Ovary (tissue), 7 donors: ENCODE measurements at regions not wholly inside any gene's neighbourhood (a gene's known extent, or its start where the extent isn't known, plus 50 kb on each side); places are given as distances from the start of the nearest gene placed in this dataset.
"Not testable (repeated sequence)": the region's sequence is repeated elsewhere in the genome, so short reads cannot be mapped to it uniquely, and the experiment has no call there.

Source experiments
- DNase-seq, 5 donors: peaks; one replicate each; pipeline ENCODE4 v3.0.0-alpha.2; 2019 to 2020
- H3K27ac ChIP-seq, 2 donors: fragments of 200-600 bp; one replicate each; pipeline versions ENCODE4 v1.5.1 to v1.8.0; 2019 to 2022
- H3K27me3 ChIP-seq: fragments of 200-600 bp; one replicate; pipeline ENCODE4 v1.8.0; 2022
- H3K36me3 ChIP-seq: fragments of 200-600 bp; sonication (generic); one replicate; pipeline ENCODE4 v1.5.1; 2019
- H3K4me1 ChIP-seq: one replicate; pipeline ENCODE4 v1.8.1; 2013; ENCODE audit warnings: mild to moderate bottlenecking, moderate library complexity; ENCODE audit not compliant: insufficient read depth
- H3K4me3 ChIP-seq: fragments of 200-600 bp; sonication (generic); one replicate; pipeline ENCODE4 v1.5.1; 2017
- H3K9me3 ChIP-seq, 2 donors: fragments of 200-600 bp in 1 of 2; sonication (generic) in 1 of 2; one replicate each; pipeline versions ENCODE4 v1.5.1 to v1.8.1; 2013 to 2019; ENCODE audit warnings: mild to moderate bottlenecking in 1 of 2, moderate library complexity in 1 of 2
- CTCF ChIP-seq, 3 donors: fragments of 450-650 bp in 2 of 3; fragments of 200-600 bp in 1 of 3; IDR thresholded peaks; one replicate each; pipeline versions ENCODE4 v1.5.1 to v1.8.0; 2016 to 2022; ENCODE audit warnings: antibody characterized with exemption in 3 of 3, mild to moderate bottlenecking in 1 of 3
- EP300 ChIP-seq: sonication (generic); formaldehyde crosslinking; IDR thresholded peaks from one replicate; pipeline ENCODE4 v1.6.1; 2017; ENCODE audit warnings: antibody characterized with exemption
- POLR2A ChIP-seq: fragments of 450-650 bp; IDR thresholded peaks from one replicate; pipeline ENCODE4 v1.6.1; 2017; ENCODE audit warnings: antibody characterized with exemption, mild to moderate bottlenecking, moderate library complexity
- WGBS, 3 donors: extraction: QIAGEN DNeasy Blood & Tissue Kit in 1 of 3; methylation state at CpG; one replicate each; pipeline versions ENCODE4 v1.1.5 to v1.1.7; 2013 to 2017; 5-methylcytosine and 5-hydroxymethylcytosine counted together
- intact Hi-C, 4 donors: fragments of 100-400 bp; cut with DNase I; formaldehyde crosslinking; loops; one replicate each; pipeline versions ENCODE4 v1.11.0 to v1.15.1; 2022 to 2023
- donor health status: DM: no; HTN: no; CAD: no; lungs with moderate emphysema.
- donor health status: DM: no; HTN: no; CAD: no.
- donor health status: Bipolar disorder and iron deficiency.
- donor health status: DM: no; HTN: no; CAD: no.
- donor health status: DM: yes; HTN: yes; CAD: no.

- Histone ChIP-seq H3K27ac (no peak overlapping the region), H3K36me3 (no peaks in the 10 kb centered on the region), H3K4me1 (no peaks in the 10 kb centered on the region), H3K27me3 (no peaks in the 10 kb centered on the region), H3K9me3 (no peaks in the 10 kb centered on the region), H3K4me3 (no peak overlapping the region)
- no peak for TF ChIP-seq EP300
- TF ChIP-seq POLR2A, result no peak
- TF ChIP-seq CTCF (IDR thresholded peaks at IDR 0.05), result no peak
- WGBS, 3 donors, result 56 to 80% (median 57%) methylated on average over 3 of the region's 3 CpGs
- intact Hi-C loops, result no loop called here
- DNase-seq, result no peak
Measured at GRCh38 chr20:30630761-30631160, 626.7 kb upstream of the DEFB115 start.

GRCh38 chr20:30631261-30631789 lies 626.1 kb upstream of the DEFB115 start:
- intact Hi-C loops, H3K36me3 ChIP-seq, H3K27me3 ChIP-seq, H3K27ac ChIP-seq, H3K4me3 ChIP-seq, H3K9me3 ChIP-seq, H3K4me1 ChIP-seq, DNase-seq: not testable (repeated sequence)
- WGBS, 3 donors, result 38 to 57% (median 53%) methylated on average over 4 of the region's 4 CpGs

GRCh38 chr20:30632773-30633172 lies 624.7 kb upstream of the DEFB115 start:
- DNase-seq, H3K27ac ChIP-seq, H3K27me3 ChIP-seq, H3K36me3 ChIP-seq, H3K9me3 ChIP-seq, H3K4me3 ChIP-seq, H3K4me1 ChIP-seq, intact Hi-C loops: not testable (repeated sequence)
- WGBS, 3 donors, result 41 to 57% (median 55%) methylated on average over 1 of the region's 1 CpG

- H3K4me1 ChIP-seq, H3K4me3 ChIP-seq, H3K27ac ChIP-seq, H3K36me3 ChIP-seq, intact Hi-C loops, DNase-seq, H3K9me3 ChIP-seq, H3K27me3 ChIP-seq: not testable (repeated sequence)
- WGBS, 3 donors, result 41 to 54% (median 51%) methylated on average over 4 of the region's 4 CpGs
Measured at GRCh38 chr20:30641522-30641921, 615.9 kb upstream of the DEFB115 start.

- 80 to 90% (median 81%) methylated on average over 4 of the region's 4 CpGs for WGBS, 3 donors
- H3K27me3 ChIP-seq, H3K36me3 ChIP-seq, H3K4me3 ChIP-seq, H3K4me1 ChIP-seq, H3K27ac ChIP-seq, DNase-seq, H3K9me3 ChIP-seq, intact Hi-C loops: not testable (repeated sequence)
Measured at GRCh38 chr20:30660982-30661381, 596.5 kb upstream of the DEFB115 start.

GRCh38 chr20:30668418-30668817 lies 589.0 kb upstream of the DEFB115 start:
- 30 to 39% (median 33%) methylated on average over 2 of the region's 2 CpGs for WGBS, 3 donors
- H3K4me3 ChIP-seq, H3K27me3 ChIP-seq, H3K9me3 ChIP-seq, H3K4me1 ChIP-seq, intact Hi-C loops, H3K36me3 ChIP-seq, DNase-seq, H3K27ac ChIP-seq: not testable (repeated sequence)

GRCh38 chr20:30669330-30670029 lies 588.0 kb upstream of the DEFB115 start:
- intact Hi-C loops, H3K4me1 ChIP-seq, H3K27me3 ChIP-seq, DNase-seq, H3K4me3 ChIP-seq, H3K9me3 ChIP-seq, H3K27ac ChIP-seq, H3K36me3 ChIP-seq: not testable (repeated sequence)

GRCh38 chr20:30671120-30671519 lies 586.3 kb upstream of the DEFB115 start:
- DNase-seq, intact Hi-C loops, H3K27ac ChIP-seq, H3K9me3 ChIP-seq, H3K36me3 ChIP-seq, H3K27me3 ChIP-seq, H3K4me1 ChIP-seq, H3K4me3 ChIP-seq: not testable (repeated sequence)
- WGBS, 3 donors, result 62 to 79% (median 63%) methylated on average over 5 of the region's 5 CpGs

- 70 to 75% (median 72%) methylated on average over 6 of the region's 6 CpGs for WGBS, 3 donors
- H3K9me3 ChIP-seq, H3K4me1 ChIP-seq, intact Hi-C loops, H3K27me3 ChIP-seq, H3K4me3 ChIP-seq, H3K27ac ChIP-seq, DNase-seq, H3K36me3 ChIP-seq: not testable (repeated sequence)
Measured at GRCh38 chr20:30675988-30676564, 581.4 kb upstream of the DEFB115 start.

- H3K27ac ChIP-seq, H3K27me3 ChIP-seq, intact Hi-C loops, H3K4me3 ChIP-seq, DNase-seq, H3K9me3 ChIP-seq, H3K4me1 ChIP-seq, H3K36me3 ChIP-seq: not testable (repeated sequence)
- WGBS, 3 donors, result 37 to 67% (median 62%) methylated on average over 4 of the region's 4 CpGs
Measured at GRCh38 chr20:30682236-30682635, 575.2 kb upstream of the DEFB115 start.

GRCh38 chr20:30712861-30713260 lies 544.6 kb upstream of the DEFB115 start:
- H3K27me3 ChIP-seq, H3K4me3 ChIP-seq, intact Hi-C loops, H3K9me3 ChIP-seq, H3K27ac ChIP-seq, H3K4me1 ChIP-seq, DNase-seq, H3K36me3 ChIP-seq: not testable (repeated sequence)
- WGBS, 3 donors, result 80 to 87% (median 85%) methylated on average over 3 of the region's 3 CpGs
